Suppressor macrophage treated with lipopolysaccharide for 1 hour (primary cell): ENCODE measurements at regions not wholly inside any gene's neighbourhood (a gene's known extent, or its start where the extent isn't known, plus 50 kb on each side); places are given as distances from the start of the nearest gene placed in this dataset.
"Not testable (repeated sequence)": the region's sequence is repeated elsewhere in the genome, so short reads cannot be mapped to it uniquely, and the experiment has no call there.

ENCODE experiments used
- DNase-seq, 3 donors: peaks; one replicate each; pipeline ENCODE4 v3.0.0-alpha.2; 2020 to 2022

DNA sequence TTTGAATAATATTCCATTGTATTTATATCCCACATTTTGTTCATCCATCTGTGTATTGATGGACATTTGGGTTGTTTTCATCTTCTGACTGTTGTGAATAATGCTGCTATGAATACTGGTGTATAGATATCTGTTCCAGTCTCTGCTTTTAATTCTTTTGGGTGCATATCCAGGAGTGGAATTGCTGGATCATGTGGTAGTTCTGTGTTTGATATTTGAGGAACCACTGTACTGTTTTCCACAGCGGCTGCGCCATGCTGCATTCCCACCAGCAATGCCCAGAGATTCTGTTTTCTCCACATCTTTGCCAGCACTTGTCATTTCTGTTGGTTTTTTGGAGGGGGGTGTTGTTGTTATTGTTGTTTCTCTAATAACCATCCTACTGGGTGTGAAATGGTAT, 131.6 kb upstream of the KIF26B start:
- DNase-seq, result no peak

DNA sequence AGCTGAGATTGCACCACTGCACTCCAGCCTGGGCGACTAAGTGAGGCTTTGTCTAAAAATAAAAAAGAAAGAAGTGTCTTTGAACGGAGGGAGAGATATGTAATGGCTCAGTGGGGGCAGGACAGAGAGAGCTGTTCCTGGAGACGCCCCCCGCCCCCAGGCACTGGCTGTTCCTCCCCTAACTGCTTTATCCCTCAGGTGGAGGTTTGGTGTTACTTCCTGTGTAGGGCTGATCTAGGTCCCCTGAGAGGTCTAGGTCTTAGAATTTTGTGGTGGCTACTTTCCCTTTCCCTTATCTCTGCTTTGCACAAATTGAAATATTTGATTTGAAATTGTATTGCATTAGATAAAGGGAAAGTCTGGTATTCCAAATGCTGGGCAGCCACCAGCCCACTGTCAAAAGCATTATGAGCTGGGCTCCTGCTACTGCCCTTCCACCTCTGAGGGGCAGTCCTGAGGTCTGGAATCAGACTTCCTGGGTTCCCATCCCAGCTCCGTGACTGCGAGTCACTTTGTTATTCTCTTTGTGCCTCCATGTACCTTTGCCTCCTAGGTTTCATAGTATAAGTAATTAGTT, 134.8 kb upstream of the KIF26B start:
- DNase-seq, result no peak

- DNase-seq, result no peak
Observed at GRCh38 chr1:245016700-245017099, 138.1 kb upstream of the KIF26B start.

- DNase-seq, result no peak
Observed at GRCh38 chr1:245015031-245015430, 139.8 kb upstream of the KIF26B start.

- DNase-seq, result no peak
Observed at GRCh38 chr1:245014247-245015029, 140.3 kb upstream of the KIF26B start.

DNA sequence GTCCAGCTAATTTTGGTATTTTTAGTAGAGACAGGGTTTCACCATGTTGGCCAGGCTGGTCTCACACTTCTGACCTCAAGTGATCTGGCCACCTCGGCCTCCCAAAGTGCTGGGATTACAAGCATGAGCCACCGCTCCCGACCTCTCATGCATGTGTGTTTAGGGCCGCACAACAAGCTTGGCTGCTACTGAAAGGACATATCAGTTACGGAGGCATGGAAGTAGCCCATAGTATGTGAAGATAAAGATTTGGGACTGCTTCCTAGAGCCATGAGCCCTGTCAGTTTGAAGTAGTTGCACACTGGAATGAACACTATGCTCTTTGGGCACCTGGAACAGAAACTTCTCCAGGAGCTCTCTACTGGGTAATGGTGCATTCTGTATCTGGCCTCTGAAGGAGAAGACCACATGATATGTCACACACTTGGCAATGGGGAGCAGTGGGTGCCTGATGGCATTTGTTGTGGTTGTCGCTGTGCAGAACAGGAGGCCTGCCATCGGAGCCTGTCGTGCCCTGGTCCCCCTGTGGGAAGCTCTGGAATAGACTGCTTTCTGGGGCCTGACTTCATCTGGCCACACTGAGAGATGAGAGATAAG, 144.7 kb upstream of the KIF26B start:
- no peak for DNase-seq

DNA sequence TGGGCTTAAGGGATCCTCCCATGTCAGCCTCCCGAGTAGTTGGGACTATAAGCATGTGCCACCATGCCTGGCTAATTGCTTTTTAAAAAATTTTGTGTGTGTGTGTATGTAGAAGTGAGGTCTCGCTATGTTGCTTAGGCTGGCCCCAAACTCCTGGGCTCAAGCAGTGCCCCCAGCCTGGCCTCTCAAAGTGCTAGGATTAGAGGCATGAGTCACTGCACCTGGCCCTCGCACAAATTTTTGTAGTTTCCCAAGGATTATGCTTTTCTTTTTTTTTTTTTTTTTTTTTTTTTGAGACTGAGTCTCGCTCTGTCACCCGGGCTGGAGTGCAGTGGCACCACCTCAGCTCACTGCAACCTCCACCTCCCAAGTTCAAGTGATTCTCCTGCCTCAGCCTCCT, 144.4 kb upstream of the HNRNPU start:
- no peak for DNase-seq

GRCh38 chr1:245007852-245008251, 143.5 kb upstream of the HNRNPU start:
- no peak for DNase-seq

DNA sequence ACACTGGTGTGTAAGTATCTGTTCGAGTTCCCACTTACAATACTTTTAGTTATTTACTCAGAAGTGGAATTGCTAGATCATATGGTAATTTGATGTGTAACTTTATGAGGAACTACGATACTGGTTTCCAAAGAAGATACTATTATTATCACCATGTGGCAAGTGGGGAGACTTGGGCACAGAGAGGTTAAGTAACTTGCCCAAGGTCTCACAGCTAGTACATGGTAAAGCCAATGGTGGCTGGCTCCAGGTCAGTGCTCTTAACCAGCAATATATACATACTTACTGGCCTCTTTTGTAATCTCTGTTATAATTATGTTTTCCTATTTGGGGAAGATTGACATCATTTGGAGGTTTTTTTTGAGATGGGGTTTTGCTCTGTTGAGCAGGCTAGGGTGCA, 138.9 kb upstream of the HNRNPU start:
- no peak for DNase-seq

DNA sequence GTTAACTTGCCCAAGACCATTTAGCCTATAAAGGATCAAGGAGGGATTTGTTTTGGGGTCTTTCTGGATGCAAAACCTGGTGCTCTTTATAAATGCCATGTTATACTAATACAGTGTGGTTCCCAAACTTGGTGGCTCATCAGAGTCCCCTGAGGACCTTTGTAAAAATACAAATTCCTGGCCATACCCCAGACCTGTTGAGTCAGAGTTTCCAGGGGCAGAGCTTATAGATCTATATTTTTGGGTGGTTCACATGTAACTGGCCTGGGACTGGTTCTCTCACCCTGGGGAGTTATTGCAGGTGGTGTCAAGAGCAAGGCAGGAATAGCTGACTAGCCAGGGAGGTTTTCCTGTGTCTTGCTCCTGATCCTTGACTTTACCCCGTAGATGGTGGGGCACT, 136.9 kb upstream of the HNRNPU start:
- no peak for DNase-seq

DNA sequence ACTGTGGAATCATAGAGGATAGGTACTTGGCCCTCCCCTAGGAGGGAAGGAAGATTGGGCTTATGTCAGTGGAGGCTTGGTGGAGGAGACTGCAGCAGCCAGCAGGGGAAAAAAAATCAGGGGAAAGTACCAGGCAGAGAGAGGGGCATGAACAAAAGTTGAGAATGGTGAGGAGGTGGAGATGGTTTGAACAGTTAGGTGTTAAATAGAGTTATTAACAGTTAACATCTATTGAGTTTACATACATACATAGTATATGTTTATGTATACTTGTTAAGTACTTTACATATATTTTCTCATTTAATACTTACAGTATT, 136.5 kb upstream of the HNRNPU start:
- DNase-seq, result no peak

DNA sequence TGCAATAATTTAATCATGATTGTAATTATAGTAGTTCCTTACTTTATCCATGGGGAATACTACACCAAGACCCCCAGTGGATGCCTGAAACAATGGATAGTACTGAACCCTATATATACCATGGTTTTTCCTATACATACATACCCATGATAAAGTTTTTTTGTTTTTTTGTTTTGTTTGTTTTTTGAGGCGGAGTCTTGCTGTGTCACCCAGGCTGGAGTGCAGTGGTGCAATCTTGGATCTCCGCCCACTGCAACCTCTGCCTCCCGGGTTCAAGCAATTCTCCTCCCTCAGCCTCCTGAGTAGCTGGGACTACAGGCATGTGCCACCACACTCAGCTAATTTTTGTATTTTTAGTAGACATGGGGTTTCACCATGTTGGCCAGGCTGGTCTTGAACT, 135.3 kb upstream of the HNRNPU start:
- not testable (repeated sequence) for DNase-seq

- no peak for DNase-seq
Observed at GRCh38 chr1:244998717-244999346, 134.5 kb upstream of the HNRNPU start.

GRCh38 chr1:244995602-244996400, 131.5 kb upstream of the HNRNPU start:
- no peak for DNase-seq

DNA sequence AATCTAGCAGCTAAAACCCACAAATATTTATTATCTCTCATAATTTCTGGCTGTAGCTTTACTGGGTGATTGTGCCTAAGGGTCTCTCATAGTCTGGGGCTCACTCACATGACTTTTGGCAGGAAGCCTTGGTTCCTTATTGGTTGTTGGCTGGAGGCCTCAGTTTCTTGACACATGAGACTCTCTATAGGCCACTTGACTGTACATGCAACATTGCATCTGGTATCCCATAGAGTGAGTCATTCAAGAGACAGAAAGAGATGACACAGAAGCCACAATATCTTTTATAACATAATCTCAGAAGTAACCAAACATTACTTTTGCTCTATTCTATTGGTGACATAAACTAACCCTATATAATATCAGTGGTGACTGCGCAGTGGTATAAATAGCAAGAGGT, 128.5 kb upstream of the HNRNPU start:
- DNase-seq, result no peak

DNA sequence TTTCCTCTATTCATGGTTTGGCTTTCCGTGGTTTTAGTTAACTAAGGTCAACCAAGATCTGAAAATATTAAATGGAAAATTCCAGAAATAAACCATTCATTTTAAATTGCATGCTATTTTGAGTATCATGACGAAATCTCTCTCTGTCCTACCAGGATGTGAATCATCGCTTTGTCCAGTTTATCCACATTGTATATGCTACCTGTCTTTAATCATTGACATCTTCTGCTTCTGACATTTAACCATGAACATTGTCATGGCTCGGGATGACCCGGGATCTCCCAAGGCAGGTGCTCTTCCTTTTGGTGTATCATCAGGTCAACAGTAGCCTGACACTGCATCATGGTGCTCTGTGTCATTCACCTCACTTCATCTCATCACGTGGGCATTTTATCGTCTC, 125.5 kb upstream of the HNRNPU start:
- DNase-seq, result no peak

- no peak for DNase-seq
Observed at GRCh38 chr1:244988521-244988920, 124.2 kb upstream of the HNRNPU start.

DNA sequence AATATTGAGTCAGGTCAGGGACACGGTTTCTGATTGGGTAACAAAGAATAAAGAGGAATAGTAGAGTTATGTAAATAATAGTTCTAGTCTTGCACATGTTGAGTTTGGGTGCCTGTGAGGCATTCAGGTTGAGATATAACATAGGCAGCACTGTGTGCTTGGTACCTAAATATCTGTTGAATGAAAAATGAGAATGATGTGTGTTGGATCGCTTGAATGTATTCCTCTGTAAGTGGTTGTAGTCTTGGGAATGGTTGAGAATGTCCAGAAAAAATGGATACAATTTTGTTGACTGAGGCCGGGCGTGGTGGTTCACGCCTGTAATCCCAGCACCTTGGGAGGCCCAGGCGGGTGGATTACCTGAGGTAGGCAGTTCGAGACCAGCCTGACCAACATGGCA, 116.3 kb upstream of the HNRNPU start:
- no peak for DNase-seq

DNA sequence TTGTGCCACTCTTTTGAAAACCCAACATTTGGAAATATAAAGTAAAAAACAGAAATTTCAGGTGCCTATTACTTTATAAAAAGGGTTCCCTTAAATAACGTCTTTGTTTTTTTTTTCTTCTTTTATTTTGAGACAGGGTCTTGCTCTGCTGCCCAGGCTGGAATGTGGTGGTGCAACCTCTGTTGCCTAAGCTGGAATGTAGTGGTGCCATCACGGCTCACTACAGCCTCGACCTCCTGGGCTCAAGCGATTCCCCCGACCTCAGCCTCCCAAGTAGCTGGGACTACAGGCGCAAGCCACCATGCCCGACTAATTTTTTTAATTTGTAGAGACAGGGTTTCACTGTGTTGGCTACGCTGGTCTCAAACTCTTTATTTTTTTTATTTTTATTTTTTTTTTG, 110.2 kb upstream of the HNRNPU start:
- DNase-seq, result no peak

GRCh38 chr1:244974106-244974505, 109.8 kb upstream of the HNRNPU start:
- DNase-seq, result no peak

DNA sequence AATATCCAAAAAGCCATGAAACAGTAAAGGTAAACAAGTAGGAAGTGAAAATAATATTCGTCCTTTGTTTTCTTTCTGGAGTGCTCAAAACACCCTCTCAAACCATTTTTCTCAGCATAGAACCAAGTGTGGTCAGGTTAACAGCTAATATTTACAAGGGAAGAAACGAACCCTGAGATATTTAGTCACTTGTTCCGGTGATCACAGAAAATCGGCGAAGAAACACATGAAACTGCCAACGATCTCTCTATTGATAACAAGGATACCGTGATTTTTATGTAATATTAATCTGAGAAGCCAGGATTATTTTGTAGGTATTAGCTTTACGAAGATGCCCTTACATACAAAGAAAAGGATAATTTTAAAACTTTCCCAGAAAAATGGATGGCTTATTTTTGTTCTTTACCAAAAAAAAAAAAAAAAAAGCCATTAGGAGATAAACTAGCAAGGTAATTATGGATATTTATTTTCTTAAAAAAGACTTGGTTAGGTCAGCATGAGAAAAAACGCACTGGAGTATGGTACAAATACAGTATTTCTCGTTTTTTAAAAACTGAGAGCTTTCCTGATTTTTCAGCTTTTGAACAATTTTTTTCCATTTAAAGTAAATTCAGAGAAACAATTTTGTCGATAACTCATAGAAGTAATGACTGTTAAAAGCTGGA, 107.3 kb upstream of the HNRNPU start:
- peak; percentile 25 to 39 (median 33) for DNase-seq

DNA sequence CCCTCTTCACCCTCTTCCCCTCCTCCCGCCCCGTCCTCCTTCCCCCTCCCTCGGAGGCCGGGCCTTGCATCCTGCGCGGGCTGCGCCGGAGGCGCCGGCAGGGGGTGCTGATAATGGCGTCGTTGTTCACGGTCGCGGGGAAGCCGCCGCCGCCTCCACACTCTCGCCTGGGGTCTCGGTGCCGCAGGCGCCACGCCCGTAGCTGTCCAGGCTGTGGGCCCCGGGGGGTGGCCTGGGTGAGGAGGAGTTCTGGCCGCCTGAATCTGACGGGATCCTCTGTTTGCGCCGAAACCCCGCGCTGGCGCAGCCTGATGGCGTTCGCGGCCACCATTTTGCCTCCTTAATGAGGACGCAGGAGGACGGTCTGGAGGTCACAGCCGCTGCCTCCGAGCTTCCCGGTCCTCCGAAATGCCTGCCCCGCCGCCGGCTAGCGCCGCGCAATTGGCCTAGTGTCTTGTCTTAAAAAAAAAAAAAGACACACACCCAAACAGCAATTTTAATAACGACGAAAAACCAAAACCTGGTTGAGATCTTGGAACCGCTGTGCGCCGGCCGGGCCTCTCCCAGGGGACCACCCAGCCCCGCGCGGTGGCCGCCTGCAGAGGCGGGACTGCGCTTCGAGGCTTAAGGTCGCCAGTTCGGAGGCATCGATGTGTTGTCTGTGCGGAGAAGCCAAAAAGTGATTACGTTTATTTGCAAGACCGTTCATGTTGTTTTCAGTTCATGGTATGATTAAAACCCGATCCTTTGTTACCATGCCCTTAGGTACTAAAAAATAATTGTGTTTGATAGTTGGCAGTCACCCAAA, 106.6 kb upstream of the HNRNPU start:
- peak; percentile 95 to 97 (median 95) for DNase-seq
